ENCODE measurements at regions not wholly inside any gene's neighbourhood (a gene's known extent, or its start where the extent isn't known, plus 50 kb on each side); places are given as distances from the start of the nearest gene placed in this dataset.

GRCh38 chr7:19296617-19297016, 151.4 kb upstream of the FERD3L start:
- no peak for TF ChIP-seq CTCF (IDR thresholded peaks at IDR 0.05)
- WGBS, 2 donors: 75 to 86% methylated on average over 2 of the region's 2 CpGs
- Histone ChIP-seq H3K4me3 (no peak overlapping the region), H3K27me3 (no peaks in the 10 kb centered on the region), H3K4me1 (no peaks in the 10 kb centered on the region), H3K9me3 (no peaks in the 10 kb centered on the region), H3K27ac (no peak overlapping the region), H3K36me3 (no peaks in the 10 kb centered on the region)
- ATAC-seq (no peak), DNase-seq (no peak)
- intact Hi-C loops (cut with DNase I): no loop called here

GRCh38 chr7:19295376-19295775, 150.2 kb upstream of the FERD3L start:
- WGBS, 2 donors: 57 to 63% methylated on average over 5 of the region's 5 CpGs
- no peak for TF ChIP-seq CTCF (IDR thresholded peaks at IDR 0.05)
- intact Hi-C loops (cut with DNase I): no loop called here
- ATAC-seq (no peak), DNase-seq (no peak)
- H3K4me3 ChIP-seq: no peak overlapping the region
- H3K36me3 ChIP-seq: no peaks in the 10 kb centered on the region
- no peak overlapping the region for H3K27ac ChIP-seq
- no peaks in the 10 kb centered on the region for H3K9me3 ChIP-seq
- no peaks in the 10 kb centered on the region for H3K27me3 ChIP-seq
- no peaks in the 10 kb centered on the region for H3K4me1 ChIP-seq

- no peak for TF ChIP-seq CTCF (IDR thresholded peaks at IDR 0.05)
- Histone ChIP-seq H3K9me3 (no peaks in the 10 kb centered on the region), H3K27ac (no peak overlapping the region), H3K4me3 (no peak overlapping the region), H3K36me3 (no peaks in the 10 kb centered on the region), H3K27me3 (no peaks in the 10 kb centered on the region), H3K4me1 (no peaks in the 10 kb centered on the region)
- intact Hi-C loops (cut with DNase I): loop anchor here in 1 of 10 donors (5.0 kb wide), 1 partner anchor 48 kb away; no protein-coding TSS in a partner anchor
- DNase-seq (no peak), ATAC-seq (no peak)
- WGBS, 2 donors: 69 to 79% methylated on average over 5 of the region's 5 CpGs
Observed at GRCh38 chr7:19294619-19295018, 149.4 kb upstream of the FERD3L start.

GRCh38 chr7:19293431-19293830, 148.2 kb upstream of the FERD3L start:
- ATAC-seq: no peak
- H3K27me3 ChIP-seq: no peaks in the 10 kb centered on the region
- H3K36me3 ChIP-seq: no peaks in the 10 kb centered on the region
- intact Hi-C loops (cut with DNase I): loop anchor here in 1 of 10 donors (5.0 kb wide), 1 partner anchor 49 kb away; no protein-coding TSS in a partner anchor
- H3K4me1 ChIP-seq: no peaks in the 10 kb centered on the region
- H3K9me3 ChIP-seq: no peaks in the 10 kb centered on the region
- no peak for TF ChIP-seq CTCF (IDR thresholded peaks at IDR 0.05)
- 71 to 72% methylated on average over 3 of the region's 3 CpGs for WGBS, 2 donors
- no peak overlapping the region for H3K27ac ChIP-seq
- no peak for DNase-seq
- no peak overlapping the region for H3K4me3 ChIP-seq
